ENCODE measurements at regions not wholly inside any gene's neighbourhood (a gene's known extent, or its start where the extent isn't known, plus 50 kb on each side); places are given as distances from the start of the nearest gene placed in this dataset.

DNA sequence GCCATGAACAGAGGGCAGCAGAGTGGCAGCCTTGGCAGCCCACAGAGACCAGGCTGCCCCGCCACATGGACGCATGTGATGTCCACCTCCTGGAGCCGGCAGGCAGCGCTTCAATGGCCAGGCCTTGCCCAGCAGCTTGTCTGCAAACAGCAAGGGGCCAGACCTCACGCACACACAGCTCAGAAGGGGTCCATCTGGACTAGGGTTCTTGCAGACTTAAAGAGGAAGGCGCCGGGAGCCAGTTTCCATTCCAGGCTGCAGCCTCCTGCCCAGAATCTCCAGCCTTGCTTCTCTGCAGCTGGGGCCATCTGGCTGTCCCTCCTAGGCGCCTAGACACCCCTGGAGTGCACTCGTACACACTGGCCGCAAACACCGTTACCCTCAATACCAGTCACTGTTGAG is 91.9 kb upstream of the TMEM45B start:
- Histone ChIP-seq H3K27me3 (peaks cover 12% of the 10 kb centered on the region), H3K4me3 (no peak overlapping the region), H3K27ac (no peak overlapping the region), H3K9me3 (no peaks in the 10 kb centered on the region), H3K4me1 (no peaks in the 10 kb centered on the region), H3K36me3 (no peaks in the 10 kb centered on the region)
- ATAC-seq, result no peak
- no peak for TF ChIP-seq CTCF (IDR thresholded peaks at IDR 0.05)
- no peak for TF ChIP-seq POLR2AphosphoS5 (IDR thresholded peaks at IDR 0.05)
- TF ChIP-seq POLR2A (IDR thresholded peaks at IDR 0.05), result no peak
- no peak for TF ChIP-seq EP300 (IDR thresholded peaks at IDR 0.05)
- WGBS, 2 donors (ENCODE audit: low coverage in 1 of 2), result 27% methylated on average over 3 of the region's 11 CpGs; no CpG with 5 or more reads in 1 of the 2 donors

GRCh38 chr11:129724866-129725265 is 90.8 kb upstream of the TMEM45B start:
- no peaks in the 10 kb centered on the region for H3K4me1 ChIP-seq
- H3K4me3 ChIP-seq, result no peak overlapping the region
- TF ChIP-seq CTCF (IDR thresholded peaks at IDR 0.05) (no peak), EP300 (IDR thresholded peaks at IDR 0.05) (no peak), POLR2AphosphoS5 (IDR thresholded peaks at IDR 0.05) (no peak), POLR2A (IDR thresholded peaks at IDR 0.05) (no peak)
- no peaks in the 10 kb centered on the region for H3K36me3 ChIP-seq
- no peaks in the 10 kb centered on the region for H3K9me3 ChIP-seq
- WGBS, 2 donors (ENCODE audit: low coverage in 1 of 2), result 81 to 85% methylated on average over 5 of the region's 5 CpGs
- no peak for ATAC-seq
- H3K27me3 ChIP-seq, result peaks cover 12% of the 10 kb centered on the region
- no peak overlapping the region for H3K27ac ChIP-seq

GRCh38 chr11:129726179-129726578 is 89.5 kb upstream of the TMEM45B start:
- Histone ChIP-seq H3K9me3 (no peaks in the 10 kb centered on the region), H3K27ac (no peak overlapping the region), H3K36me3 (no peaks in the 10 kb centered on the region), H3K4me3 (no peak overlapping the region), H3K4me1 (no peaks in the 10 kb centered on the region), H3K27me3 (peaks cover 10% of the 10 kb centered on the region)
- TF ChIP-seq CTCF (IDR thresholded peaks at IDR 0.05) (no peak), POLR2A (IDR thresholded peaks at IDR 0.05) (no peak), POLR2AphosphoS5 (IDR thresholded peaks at IDR 0.05) (no peak), EP300 (IDR thresholded peaks at IDR 0.05) (no peak)
- WGBS, 2 donors (ENCODE audit: low coverage in 1 of 2), result 93 to 95% methylated on average over 6 to 7 of the region's 7 CpGs
- no peak for ATAC-seq

DNA sequence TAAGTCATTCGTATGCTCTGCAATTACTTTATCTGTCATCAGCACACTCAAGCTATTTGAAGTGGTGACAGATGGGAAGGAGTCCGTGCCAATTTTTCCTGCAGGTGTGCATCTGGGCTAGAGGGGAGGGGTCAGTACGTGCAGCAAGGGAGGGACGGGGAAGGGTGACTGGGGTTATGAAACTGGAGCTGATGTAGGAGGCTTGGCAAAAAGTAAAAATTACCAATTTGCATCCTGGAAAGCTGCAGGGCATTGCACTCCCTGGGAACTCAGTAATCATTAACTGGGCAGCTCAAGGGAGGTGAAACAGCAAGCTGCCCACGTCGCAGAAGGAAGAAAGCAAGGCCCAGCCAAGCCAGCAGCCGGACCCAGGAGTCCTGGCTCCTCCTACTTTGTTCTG is 87.1 kb upstream of the TMEM45B start:
- no peak overlapping the region for H3K27ac ChIP-seq
- no peak for ATAC-seq
- no peaks in the 10 kb centered on the region for H3K4me1 ChIP-seq
- H3K27me3 ChIP-seq, result peaks cover 8% of the 10 kb centered on the region
- no peak overlapping the region for H3K4me3 ChIP-seq
- 59 to 78% methylated on average over 5 of the region's 7 CpGs for WGBS, 2 donors (ENCODE audit: low coverage in 1 of 2)
- H3K36me3 ChIP-seq, result no peaks in the 10 kb centered on the region
- H3K9me3 ChIP-seq, result no peaks in the 10 kb centered on the region
- no peak for TF ChIP-seq CTCF (IDR thresholded peaks at IDR 0.05)
- no peak for TF ChIP-seq POLR2A (IDR thresholded peaks at IDR 0.05)
- no peak for TF ChIP-seq POLR2AphosphoS5 (IDR thresholded peaks at IDR 0.05)
- TF ChIP-seq EP300 (IDR thresholded peaks at IDR 0.05), result no peak

GRCh38 chr11:129729216-129729615 is 86.4 kb upstream of the TMEM45B start:
- H3K9me3 ChIP-seq, result no peaks in the 10 kb centered on the region
- no peak for TF ChIP-seq POLR2A (IDR thresholded peaks at IDR 0.05)
- TF ChIP-seq POLR2AphosphoS5 (IDR thresholded peaks at IDR 0.05), result no peak
- TF ChIP-seq EP300 (IDR thresholded peaks at IDR 0.05), result no peak
- TF ChIP-seq CTCF (IDR thresholded peaks at IDR 0.05), result no peak
- no peak overlapping the region for H3K27ac ChIP-seq
- ATAC-seq, result no peak
- 54 to 72% methylated on average over 5 of the region's 5 CpGs for WGBS, 2 donors (ENCODE audit: low coverage in 1 of 2)
- no peaks in the 10 kb centered on the region for H3K36me3 ChIP-seq
- peaks cover 8% of the 10 kb centered on the region for H3K27me3 ChIP-seq
- H3K4me3 ChIP-seq, result no peak overlapping the region
- H3K4me1 ChIP-seq, result no peaks in the 10 kb centered on the region
